ENCODE measurements at regions not wholly inside any gene's neighbourhood (a gene's known extent, or its start where the extent isn't known, plus 50 kb on each side); places are given as distances from the start of the nearest gene placed in this dataset.
"Not testable (repeated sequence)": the region's sequence is repeated elsewhere in the genome, so short reads cannot be mapped to it uniquely, and the experiment has no call there.

DNA sequence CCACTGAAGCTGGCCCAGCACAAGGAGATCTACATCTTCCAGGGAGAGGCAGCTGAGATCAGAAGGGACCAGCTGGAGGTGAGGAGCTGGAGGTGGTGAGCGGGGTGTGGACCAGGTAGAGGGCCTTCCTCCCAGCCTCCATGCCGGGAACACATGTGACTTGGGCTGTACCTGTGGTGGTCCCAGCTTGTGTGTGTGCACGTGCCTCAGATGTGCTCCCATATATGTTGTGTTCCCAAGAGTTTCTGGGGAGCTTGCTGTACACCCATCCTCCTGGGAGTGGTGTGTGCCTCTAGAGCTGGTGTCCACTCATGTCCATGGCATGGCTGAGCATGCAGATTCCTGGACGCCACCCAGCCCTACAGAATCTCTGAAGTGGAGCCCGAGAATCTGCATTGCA is 183.7 kb upstream of the AKAP13 start:
- DNase-seq (ENCODE audit: low spot score) = not testable (repeated sequence)

DNA sequence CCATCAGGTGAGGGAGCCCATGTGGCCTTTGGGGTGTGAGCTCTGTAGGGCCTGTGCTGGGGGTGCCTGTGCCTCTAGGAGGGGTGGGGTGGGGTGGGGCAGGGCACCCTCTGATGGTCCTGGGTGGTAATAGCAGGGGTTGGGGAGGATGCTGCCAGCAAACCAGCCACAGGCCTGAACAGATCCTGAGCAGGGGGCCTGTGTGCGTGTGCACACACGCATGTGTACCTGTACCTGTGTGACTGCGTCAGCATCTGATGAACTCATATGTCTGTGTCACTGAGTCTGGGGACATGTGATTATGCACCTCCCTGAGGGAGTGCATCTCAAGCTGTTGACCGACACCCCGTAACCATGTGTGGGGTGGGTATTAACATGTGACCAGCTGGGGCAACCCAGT is 182.8 kb upstream of the AKAP13 start:
- not testable (repeated sequence) for DNase-seq (ENCODE audit: low spot score)

DNA sequence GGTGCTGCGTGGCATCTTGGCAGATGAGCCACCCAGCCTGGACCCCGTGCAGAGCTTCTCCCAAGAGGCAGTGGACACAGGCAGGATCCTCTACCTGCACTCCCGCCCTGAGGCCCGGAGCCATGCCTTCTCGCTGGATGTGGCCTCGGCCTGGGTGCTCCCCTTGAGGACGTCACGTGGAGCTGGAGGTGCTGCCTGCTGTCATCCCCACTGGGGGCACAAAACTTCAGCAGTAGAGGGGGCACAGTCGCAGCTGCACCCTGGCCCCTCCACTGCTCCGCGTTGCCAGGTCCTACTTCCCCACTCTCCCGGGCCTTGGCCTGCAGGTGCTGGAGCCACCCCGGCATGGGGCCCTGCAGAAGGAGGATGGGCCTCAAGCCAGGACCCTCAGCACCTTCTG is 182.0 kb upstream of the AKAP13 start:
- not testable (repeated sequence) for DNase-seq (ENCODE audit: low spot score)

DNA sequence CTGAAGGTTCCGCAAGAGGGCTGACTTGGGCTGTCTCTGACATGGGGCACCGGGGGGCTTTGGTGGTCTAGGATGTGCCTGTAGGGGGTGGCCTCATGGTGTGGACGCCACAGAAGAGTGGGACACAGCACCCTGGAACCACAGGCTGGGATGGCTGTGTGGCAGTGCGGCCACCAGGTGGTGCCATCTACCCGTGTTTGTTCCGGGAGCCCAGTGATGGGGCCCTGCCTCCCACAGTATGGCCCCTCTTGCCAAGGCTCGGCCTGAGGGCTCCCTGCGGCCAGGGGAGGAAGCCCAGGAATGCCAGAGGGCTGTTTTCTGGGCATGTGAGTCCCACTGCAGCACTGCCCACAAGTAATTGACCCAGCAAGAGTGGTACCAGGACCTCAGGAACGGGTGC is 180.2 kb upstream of the AKAP13 start:
- DNase-seq (ENCODE audit: low spot score) = not testable (repeated sequence)

DNA sequence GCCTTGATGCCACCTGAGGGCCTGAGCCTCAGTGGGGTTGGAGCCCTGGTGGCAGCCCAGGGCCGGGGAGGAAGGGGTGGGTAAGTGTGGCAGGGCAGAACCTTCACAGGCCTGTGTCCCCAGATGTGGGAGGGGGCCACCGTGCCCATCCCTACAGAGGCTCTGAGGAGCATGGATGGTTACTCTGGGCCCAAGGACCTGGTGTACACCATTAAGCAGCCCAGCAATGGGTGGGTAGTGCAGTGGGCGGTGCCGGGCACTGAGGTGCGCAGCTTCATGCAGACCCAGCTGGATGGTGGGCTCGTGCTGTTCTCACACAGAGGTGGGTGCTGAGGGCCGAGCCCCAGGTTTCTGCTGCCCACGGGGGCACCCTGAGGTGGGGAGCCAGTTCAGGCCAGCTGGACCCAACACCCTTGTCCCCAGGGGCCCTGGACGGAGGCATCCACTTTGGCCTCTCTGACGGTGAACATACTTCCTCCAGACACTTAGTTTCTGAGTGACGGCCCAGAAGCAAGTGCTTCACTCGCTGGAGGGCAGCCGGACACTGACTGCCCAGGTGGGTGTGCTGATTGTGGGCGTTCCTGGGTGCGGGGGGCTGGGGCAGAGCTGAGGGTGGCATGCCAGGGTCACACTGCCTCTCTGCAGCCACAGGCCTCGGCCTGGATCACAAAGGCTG is 179.1 kb upstream of the AKAP13 start:
- DNase-seq (ENCODE audit: low spot score) = not testable (repeated sequence)

DNA sequence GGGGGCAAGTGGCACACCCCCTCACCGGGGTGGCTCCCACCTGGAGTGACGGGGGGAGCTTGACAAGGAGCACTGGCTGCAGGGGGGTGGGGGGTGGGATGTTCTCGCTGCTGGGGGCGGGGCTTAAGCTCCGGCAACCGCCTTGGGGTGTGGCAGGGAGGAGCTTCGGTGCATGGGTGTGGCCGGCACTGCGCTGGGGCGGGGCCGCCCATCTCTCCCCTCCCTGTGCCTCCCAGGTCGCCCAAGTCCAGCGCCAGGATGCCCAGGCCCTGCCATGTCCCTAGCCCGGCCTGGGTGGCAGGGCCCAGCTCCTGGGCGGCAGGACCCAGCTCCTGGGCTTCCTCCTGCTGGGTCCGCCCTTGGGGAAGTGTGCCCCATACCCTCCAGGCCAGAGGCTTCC is 175.9 kb upstream of the AKAP13 start:
- not testable (repeated sequence) for DNase-seq (ENCODE audit: low spot score)

DNA sequence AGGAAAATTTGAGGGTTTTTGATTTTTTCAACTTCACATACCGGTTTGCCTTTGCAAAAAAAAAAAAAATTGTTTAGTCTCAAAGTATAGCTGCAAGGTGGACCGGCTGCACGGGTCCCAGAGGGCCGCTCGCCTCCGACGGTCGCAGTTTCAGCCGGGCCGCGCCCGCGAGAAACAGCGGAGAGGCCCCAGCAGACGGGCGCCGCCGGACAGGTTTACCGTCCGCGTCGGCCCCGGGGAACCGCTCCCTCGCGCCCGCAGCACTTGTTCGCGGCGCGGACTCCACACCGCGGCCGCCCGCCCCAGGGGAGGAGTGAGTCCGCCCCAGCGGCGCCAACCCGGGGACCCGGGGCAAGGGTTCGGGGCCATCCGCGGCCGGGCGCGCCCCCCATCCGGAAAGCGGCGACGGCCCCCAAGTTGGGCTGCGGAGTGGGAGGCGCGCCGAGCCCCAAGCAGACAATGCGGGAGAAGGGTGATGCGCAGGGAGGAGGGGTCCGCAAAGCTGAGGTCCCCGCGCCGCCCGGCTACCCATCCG is 146.5 kb upstream of the AKAP13 start:
- not testable (repeated sequence) for DNase-seq (ENCODE audit: low spot score)

DNA sequence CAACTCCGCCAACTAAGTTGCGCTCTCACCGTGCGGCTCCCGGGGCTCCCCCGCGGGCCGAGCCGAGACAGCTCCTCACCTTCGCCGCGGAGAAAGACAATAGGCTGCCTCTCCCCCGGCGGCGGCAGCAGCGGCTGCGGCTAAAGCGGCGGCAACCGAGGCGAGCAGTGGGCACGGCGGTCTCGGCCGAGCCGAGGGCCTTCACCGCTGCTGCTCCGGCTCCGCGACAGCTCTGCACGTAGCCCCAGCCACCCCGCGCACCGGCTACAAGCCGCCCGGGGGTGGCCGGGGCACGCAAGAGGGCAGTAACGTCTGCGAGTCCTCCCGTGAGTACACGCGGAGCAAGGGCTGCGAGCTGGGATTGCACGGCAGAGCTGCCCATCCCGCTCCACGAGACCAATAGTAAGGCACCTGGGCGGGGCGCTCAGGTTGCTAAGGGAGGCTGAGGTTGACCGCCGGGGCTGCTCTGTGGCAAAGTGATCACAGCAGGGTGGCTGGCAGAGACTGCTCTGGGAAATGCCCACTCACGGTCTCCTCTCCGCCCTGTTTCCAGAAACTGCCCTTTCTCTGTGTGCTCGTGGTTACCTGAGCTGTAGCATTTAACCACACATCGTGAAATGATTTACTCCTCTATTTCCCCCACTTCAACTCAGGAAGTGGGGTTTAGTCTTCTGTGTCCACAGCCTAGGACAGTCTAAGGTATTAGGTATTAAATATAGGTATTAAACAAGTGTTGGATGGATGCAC is 145.8 kb upstream of the AKAP13 start:
- DNase-seq (ENCODE audit: low spot score) = not testable (repeated sequence)

DNA sequence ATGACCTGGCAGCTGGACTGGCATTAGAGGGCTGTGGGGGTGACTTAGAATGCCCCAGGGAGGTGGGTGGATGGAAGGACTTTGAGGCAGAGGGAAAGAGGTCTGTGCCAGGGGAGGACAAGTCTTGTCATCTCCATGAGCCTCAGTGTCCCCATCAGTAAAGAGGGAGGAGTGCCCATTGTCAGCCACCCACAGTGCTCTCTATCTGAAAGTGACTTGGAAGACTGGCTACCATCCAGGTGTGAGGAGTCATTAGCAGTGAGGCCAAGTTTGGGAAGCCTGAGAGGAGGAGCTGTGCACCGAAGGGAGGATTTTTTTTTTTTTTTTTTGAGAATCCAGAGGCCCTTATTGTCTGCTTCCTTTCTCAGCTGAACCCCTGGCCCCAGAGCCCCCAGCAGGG is 136.3 kb upstream of the AKAP13 start:
- DNase-seq (ENCODE audit: low spot score) = not testable (repeated sequence)

DNA sequence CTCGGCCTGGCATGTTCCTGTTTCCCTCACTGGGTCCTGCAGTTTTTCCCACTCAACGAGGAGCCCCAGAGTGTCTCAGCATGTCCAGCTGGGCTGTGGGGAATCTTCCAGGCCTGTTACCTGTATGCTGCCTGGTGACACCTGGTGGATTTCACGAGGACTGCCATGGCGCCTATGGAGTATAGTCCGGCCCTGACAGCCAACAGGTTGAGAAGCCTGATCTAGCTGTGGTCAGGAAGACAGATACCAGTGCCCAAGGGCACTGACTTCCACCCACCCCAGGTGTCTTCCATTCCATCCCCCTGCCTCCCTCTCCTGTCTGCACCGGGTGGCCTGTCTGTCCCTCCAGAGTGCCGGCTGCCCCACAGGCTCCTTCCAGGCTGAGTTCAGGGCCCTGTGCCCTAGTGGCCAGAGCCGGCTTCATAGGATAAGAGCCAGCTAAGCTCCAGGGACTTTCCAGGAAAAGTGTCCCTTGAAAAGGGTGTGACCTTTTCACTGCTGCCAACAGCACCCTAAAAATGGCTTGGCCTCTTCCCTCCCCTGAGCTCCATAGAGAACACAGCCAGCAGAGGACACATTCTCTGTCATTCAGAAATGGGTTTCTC is 129.4 kb upstream of the AKAP13 start:
- DNase-seq (ENCODE audit: low spot score) = not testable (repeated sequence)

DNA sequence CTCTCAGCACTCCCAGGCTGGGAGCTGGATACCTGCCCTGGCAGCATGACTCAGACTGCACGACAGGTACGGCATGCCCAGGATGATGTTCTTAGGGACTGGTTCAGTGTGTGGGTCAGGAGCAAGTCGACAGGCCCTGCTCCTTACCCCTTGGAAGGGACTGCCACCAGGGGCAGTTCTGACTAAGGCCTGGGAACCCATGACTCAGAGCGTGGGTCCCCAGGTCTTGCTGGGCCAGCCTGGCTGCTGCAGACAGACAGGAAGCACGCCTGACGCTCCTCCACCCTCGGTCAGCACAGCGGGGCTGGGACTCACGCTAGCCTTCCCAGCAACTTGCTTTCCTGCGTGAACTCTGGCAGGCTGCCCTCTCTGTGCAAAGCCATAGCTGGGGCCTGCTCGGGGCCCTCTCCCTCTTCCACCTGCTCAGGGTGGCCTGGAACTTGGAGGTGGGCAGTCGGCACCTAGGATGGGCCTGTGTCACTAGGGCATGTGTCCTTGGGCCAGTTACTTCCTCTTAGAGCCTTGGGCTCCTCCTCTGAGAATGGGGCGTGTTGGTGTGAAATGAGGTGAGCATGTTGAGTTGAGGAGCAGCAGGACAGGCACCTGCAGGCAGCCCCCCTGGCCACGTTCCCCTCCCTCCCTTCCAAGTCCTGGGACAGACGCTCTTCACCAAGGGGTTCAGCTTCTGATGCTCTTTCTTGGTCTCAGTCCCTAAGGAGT is 127.0 kb upstream of the AKAP13 start:
- peak; percentile 29 for DNase-seq (ENCODE audit: low spot score)

DNA sequence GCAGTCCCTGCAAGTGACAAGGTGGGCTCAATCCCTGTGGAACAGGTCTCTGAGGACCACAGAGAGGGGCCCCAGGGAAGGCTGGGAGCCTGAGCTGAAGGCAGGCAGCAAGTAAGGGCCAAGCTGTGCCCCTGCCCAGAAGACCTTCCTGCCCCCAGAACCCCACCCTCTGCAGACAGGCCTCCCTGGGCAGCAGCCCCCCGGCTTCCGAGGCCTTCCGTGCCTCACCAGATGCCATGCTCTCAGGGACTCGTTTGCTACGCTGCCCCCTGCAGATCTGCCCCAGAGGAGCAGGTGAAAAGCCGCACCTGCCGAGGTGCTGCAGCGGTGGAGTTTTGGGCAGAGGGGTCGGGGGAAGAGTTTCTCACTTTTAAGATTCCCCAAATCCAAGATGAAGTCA is 125.4 kb upstream of the AKAP13 start:
- not testable (repeated sequence) for DNase-seq (ENCODE audit: low spot score)

DNA sequence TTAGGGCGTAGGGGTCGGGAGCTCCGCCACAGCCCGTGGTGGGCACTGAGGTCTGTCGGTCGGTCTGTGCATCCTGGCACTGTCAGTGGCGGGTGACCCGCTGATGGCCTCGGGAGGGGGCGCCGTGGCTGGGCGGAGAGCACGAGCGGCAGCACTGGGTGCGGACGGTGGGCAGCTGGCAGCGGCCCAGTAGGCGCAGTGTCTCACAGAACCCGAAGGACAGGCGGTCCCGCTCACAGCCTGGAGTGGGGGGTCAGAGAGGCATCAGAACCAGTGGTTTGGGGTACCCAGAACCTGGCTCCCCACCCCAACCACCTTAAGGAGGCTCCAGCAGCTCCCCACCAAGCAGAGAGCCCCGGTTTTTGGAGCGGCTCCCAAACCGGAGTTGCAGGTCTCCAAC is 124.9 kb upstream of the AKAP13 start:
- not testable (repeated sequence) for DNase-seq (ENCODE audit: low spot score)

DNA sequence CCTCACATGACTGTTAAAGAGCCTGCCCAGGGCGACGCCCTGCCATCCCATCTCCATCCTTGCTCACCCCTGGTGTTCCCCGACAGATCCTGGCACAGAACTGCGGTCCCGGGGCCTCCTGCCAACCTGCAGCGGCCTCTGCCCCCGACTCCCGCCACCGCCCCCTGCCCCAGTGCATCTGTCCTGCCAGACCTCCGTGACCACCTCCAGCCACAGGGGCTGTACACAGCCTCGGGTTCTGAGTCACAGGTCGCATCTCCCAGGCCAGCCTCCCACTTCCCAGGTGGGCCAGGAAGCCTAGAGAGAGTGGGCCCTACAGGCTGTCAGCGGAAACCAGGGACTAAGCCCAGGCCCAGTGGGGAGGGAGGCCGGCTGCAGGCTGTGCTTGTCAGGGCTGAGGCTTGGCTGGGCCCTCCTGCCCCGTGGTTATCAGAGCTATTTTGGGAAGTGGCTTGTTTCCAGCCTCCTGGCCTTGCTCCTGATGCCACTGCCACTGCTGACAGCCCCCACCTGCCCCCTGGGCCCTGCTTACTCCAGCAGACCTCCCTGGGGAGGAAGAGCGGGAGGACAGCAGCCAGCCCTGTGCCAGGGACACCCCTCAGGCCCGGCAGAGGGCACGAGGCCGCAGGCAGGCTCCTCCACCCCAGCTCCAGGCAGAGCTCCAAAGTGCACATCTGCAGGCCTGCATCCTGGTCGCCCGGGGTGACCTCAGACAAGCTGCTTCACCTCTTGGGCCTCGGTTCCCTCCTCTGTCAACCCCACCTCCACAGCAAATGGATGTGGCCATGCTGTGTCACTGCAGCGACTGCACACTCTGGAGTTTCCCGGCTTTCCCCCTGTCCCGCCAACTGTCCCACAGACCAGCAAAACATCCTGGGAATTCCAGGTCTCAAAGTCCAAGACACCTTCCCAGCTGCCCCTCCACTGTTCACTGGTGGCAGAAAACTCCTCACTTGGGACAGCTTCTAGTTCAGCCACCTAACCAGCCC is 124.1 kb upstream of the AKAP13 start:
- not testable (repeated sequence) for DNase-seq (ENCODE audit: low spot score)

DNA sequence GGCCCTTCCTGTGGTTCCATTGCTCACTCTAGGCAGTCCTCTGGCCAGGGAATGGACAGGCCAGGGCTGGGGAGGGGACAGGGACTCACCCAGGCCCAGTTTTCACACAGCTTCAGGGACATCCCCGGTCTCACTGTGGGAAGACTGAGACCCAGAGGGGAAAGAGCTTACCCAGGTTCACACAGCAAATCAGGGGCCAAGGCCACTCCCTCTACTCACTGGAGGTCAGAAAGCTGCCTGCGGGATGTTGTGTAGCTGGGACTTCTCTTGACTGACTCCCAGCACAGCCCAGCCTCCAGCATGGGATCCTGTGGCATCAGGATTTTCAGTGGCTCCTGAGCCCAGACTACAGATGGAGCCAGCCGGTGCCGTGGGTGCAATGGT is 122.3 kb upstream of the AKAP13 start:
- DNase-seq (ENCODE audit: low spot score) = not testable (repeated sequence)

DNA sequence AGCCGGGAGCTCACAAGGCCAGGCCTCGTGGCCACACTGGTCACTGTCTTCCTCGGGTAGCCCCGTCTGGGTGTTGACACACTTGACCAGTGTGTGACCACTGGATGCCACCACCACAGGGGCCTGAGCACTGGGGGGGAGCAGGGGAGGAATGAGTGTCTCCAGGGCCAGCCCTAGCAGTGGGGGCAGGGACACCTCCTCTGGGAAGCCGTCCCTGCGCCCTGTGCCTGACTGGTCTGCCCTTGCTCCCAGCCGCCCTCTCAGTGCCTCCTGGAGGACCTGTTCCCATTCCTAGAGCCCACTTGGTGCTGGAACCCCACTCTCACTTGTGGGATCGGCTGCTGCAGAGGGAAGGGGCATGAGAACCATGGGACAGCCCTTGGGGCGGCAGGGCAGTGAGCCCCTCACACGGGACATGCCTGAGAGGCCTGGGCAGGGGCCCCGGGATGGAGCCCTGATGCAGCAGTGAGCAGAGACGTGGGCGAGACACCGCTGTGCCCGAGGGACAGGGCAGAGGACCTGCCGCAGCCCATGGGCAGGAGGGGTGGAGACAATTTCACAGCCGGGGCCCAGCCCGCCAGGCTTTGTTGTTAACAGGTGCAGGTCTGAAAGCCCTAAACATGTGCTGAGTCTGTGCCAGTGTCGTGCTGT is 121.7 kb upstream of the AKAP13 start:
- DNase-seq (ENCODE audit: low spot score) = not testable (repeated sequence)

DNA sequence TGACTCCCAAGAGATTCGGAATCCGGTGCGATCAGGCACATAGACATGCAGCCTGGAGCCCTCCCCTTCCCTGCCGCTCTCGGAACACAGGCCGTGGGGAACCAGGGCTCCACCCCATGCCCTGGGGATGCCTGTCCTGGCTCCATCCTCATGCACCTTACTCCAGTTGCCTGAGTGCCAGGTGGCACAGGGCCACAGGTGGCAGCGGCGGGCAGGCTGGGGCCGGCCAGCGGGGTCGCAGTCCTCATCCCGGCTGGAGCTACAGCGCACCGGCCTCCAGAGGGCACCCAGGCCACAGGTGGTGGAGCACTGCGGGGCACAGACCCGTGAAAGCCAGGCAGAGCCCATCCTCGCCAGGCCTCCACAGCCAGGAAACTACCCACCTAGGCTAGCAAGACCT is 119.9 kb upstream of the AKAP13 start:
- DNase-seq (ENCODE audit: low spot score) = not testable (repeated sequence)

DNA sequence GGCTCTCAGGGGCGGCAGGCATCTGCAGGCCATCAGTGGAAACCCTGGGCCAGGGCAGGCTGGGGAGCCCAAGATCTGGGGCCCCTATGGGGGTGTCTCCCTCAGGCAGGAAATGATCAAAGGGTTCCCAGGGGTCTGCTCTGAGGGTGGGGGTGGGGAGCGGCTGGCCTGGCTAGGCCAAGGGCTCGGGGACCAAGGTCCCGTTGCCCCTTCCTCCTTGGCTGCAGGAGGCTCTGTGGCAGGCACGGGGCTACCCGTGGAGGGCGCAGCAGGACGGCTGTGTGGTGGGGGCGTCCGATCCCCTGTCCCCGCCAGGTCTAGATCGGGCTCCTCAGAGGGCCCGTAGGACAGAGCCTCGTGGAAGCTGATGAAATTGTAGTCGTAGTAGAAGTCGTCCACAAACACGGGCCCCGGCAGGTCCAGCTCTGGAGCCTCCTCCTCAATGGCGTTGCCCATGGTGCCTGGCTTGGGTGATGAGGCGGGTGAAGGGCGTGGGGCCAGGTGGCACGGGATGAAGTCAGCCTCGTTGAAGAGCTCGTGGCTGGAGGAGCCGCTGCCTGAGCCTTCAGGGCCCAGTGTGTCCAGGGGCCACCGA is 117.8 kb upstream of the AKAP13 start:
- DNase-seq (ENCODE audit: low spot score) = not testable (repeated sequence)

DNA sequence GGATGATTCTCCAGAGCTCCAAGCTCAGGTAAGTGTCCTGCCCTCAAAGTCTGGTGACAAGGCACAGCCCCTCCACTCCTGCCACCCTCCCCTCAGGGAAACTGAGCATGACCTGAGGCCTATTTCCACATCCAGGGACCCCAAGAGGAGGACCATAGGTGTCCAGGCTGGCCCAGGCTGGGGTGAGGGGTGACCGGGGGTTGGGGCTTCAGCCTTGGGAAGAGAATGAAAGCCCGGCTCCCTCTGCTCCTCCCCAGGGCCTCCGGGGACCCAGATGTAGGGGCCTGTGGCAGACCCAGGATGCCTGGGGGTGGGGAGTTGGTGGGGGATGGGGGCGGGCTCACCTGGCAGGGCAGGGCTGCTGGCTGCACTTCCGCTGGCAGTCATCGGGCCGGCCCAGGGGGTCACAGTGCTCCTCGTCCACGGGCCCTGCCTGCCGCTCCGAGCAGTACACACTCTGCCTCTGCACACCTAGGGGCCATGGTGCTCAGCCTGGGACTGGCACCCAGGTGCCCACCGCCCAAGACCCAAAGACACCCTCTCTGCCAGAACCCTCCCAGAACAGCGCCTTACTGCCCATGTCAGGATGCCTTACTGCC is 116.5 kb upstream of the AKAP13 start:
- DNase-seq (ENCODE audit: low spot score) = not testable (repeated sequence)

Data from mucosa of gallbladder (tissue), 1 donor.